Stomach (tissue), 8 donors: ENCODE measurements at regions not wholly inside any gene's neighbourhood (a gene's known extent, or its start where the extent isn't known, plus 50 kb on each side); places are given as distances from the start of the nearest gene placed in this dataset.
A peak's percentile ranks its signal among the peaks of the same experiment; 100 is the strongest.
"Not testable (repeated sequence)": the region's sequence is repeated elsewhere in the genome, so short reads cannot be mapped to it uniquely, and the experiment has no call there.

Source experiments
- DNase-seq, 2 donors: peaks; one replicate each; pipeline versions ENCODE4 v3.0.0 to v3.0.0-alpha.2; 2013 to 2019
- H3K27ac ChIP-seq, 5 donors: fragments of 200-600 bp in 4 of 5; sonication (generic) in 4 of 5; one replicate each; pipeline ENCODE4 v1.5.1; 2013 to 2019; ENCODE audit warnings: mild to moderate bottlenecking in 1 of 5, moderate library complexity in 1 of 5
- H3K27me3 ChIP-seq, 3 donors: fragments of 200-600 bp; sonication (generic); one replicate each; pipeline ENCODE4 v1.5.1; 2017 to 2019; ENCODE audit warnings: mixed run types in 1 of 3
- H3K36me3 ChIP-seq, 4 donors: fragments of 200-600 bp; sonication (generic); 1 replicate in 3 of 4; 2 replicates in 1 of 4; pipeline ENCODE4 v1.5.1; 2016 to 2019
- H3K4me1 ChIP-seq, 4 donors: fragments of 200-600 bp; sonication (generic); one replicate each; pipeline ENCODE4 v1.5.1; 2016 to 2019
- H3K4me3 ChIP-seq, 4 donors: fragments of 200-600 bp; sonication (generic) in 3 of 4; one replicate each; pipeline ENCODE4 v1.5.1; 2016 to 2019; ENCODE audit warnings: mild to moderate bottlenecking in 1 of 4
- H3K9me3 ChIP-seq, 4 donors: fragments of 200-600 bp; sonication (generic); one replicate each; pipeline ENCODE4 v1.5.1; 2016 to 2019
- EP300 ChIP-seq: sonication (generic); formaldehyde crosslinking; IDR thresholded peaks from one replicate; pipeline ENCODE4 v1.6.1; 2017; ENCODE audit warnings: antibody characterized with exemption
- POLR2A ChIP-seq, 4 donors: fragments of 450-650 bp; IDR thresholded peaks; one replicate each; pipeline ENCODE4 v1.6.1; 2016; ENCODE audit warnings: antibody characterized with exemption in 4 of 4, control low read depth in 2 of 4, mild to moderate bottlenecking in 1 of 4, moderate library complexity in 1 of 4
- POLR2AphosphoS5 ChIP-seq, 3 donors: sonication (generic); formaldehyde crosslinking; IDR thresholded peaks; one replicate each; pipeline ENCODE4 v1.6.1; 2016; ENCODE audit warnings: antibody characterized with exemption in 3 of 3
- WGBS, 5 donors: extraction: QIAGEN DNeasy Blood & Tissue Kit in 3 of 5; methylation state at CpG; one replicate each; pipeline versions ENCODE4 v1.1.5 to v1.1.7; 2013 to 2018; 5-methylcytosine and 5-hydroxymethylcytosine counted together
- intact Hi-C: fragments of 100-400 bp; cut with DNase I; formaldehyde crosslinking; loops from one replicate; pipeline ENCODE4 v1.15.1; 2023; ENCODE audit warnings: low total_unique reads
- TF ChIP-seq, protein P1 (sequence below), 7 experiments: fragments of 450-650 bp in 4 of 7; fragments of 200-600 bp in 3 of 7; sonication (generic) in 3 of 7; IDR thresholded peaks; one replicate each; pipeline ENCODE4 v1.5.1; 2016 to 2019; ENCODE audit warnings: antibody characterized with exemption in 7 of 7, control low read depth in 2 of 7, mild to moderate bottlenecking in 1 of 7
- donor health status: healthy with polysubstance abuse.
- donor health status: Bipolar disorder and iron deficiency.
- donor health status: healthy.

DNA sequence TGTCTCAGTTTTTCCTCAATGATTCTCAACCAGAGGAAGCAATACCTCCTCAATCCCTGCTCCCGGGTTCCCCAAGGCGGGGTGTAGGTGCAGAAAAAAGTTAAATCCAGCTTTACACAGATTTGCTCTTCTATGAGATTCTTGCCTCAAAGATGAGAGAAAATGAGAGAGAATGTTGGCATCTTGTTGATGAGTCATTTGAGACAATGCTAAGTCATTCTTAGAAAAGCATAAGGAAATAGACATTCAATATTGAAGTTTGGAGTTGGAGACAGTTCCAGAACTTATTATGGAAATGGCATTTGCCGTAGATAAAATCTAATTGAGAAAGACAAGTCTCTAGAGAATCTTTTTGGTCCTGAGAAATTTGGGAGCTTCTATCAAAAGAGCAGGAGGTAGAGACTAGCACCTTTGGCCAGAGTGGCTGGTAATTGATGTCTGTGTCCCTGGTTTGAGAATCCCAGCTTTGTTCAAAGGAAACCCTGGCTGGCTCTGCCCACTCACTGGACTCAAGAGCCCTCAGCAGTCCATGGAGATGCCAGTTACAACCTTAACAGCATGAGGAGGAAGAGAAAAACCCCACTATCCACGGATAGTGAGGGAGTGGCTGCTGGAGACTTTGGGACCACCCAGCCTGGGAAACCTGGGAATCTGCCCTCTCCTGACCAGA lies 181.2 kb downstream of the FAM124B start:
- H3K27ac ChIP-seq = no peak overlapping the region
- intact Hi-C loops = no loop called here
- no peaks in the 10 kb centered on the region for H3K36me3 ChIP-seq
- no peaks in the 10 kb centered on the region for H3K4me1 ChIP-seq
- H3K9me3 ChIP-seq = no peaks in the 10 kb centered on the region
- peaks cover 0 to 4% (median 0%) of the 10 kb centered on the region in 3 donors for H3K27me3 ChIP-seq
- no peak for DNase-seq
- TF ChIP-seq POLR2AphosphoS5 (IDR thresholded peaks at IDR 0.05) = no peak
- TF ChIP-seq EP300 = no peak
- TF ChIP-seq, protein P1, sequence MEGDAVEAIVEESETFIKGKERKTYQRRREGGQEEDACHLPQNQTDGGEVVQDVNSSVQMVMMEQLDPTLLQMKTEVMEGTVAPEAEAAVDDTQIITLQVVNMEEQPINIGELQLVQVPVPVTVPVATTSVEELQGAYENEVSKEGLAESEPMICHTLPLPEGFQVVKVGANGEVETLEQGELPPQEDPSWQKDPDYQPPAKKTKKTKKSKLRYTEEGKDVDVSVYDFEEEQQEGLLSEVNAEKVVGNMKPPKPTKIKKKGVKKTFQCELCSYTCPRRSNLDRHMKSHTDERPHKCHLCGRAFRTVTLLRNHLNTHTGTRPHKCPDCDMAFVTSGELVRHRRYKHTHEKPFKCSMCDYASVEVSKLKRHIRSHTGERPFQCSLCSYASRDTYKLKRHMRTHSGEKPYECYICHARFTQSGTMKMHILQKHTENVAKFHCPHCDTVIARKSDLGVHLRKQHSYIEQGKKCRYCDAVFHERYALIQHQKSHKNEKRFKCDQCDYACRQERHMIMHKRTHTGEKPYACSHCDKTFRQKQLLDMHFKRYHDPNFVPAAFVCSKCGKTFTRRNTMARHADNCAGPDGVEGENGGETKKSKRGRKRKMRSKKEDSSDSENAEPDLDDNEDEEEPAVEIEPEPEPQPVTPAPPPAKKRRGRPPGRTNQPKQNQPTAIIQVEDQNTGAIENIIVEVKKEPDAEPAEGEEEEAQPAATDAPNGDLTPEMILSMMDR (IDR thresholded peaks at IDR 0.05) = no peak
- no peak for TF ChIP-seq POLR2A (IDR thresholded peaks at IDR 0.05)
- 57 to 71% (median 66%) methylated on average over 4 of the region's 4 CpGs for WGBS, 5 donors
- no peak overlapping the region for H3K4me3 ChIP-seq

DNA sequence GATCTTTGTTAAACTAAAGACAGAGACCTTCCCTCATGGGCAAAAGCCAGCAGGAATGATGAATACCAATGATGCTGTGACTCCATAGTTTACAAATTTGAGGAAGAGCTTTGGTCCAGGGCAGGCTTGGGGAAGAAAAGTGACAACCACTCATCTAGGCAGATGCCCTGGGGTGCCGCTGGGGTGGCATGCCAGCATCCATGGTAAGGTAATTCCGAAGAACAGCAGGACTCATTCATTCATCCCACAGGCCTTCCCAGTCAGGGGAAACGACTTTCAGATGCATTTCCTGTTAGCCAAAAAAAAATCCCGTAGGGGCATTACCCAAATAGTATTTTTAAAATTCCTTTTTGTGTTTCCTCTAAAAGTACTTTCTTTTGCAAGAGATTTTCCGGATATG lies 180.7 kb upstream of the SERPINE2 start:
- intact Hi-C loops = no loop called here
- Histone ChIP-seq H3K9me3 (no peaks in the 10 kb centered on the region), H3K27me3 (peaks cover 0 to 4% (median 0%) of the 10 kb centered on the region in 3 donors), H3K36me3 (no peaks in the 10 kb centered on the region), H3K4me1 (no peaks in the 10 kb centered on the region), H3K27ac (no peak overlapping the region), H3K4me3 (no peak overlapping the region)
- no peak for DNase-seq
- TF ChIP-seq, protein P1 (IDR thresholded peaks at IDR 0.05) = no peak
- TF ChIP-seq POLR2A (IDR thresholded peaks at IDR 0.05) (no peak), POLR2AphosphoS5 (IDR thresholded peaks at IDR 0.05) (no peak), EP300 (no peak)
- WGBS, 5 donors = 71 to 89% (median 86%) methylated on average over 5 of the region's 5 CpGs

DNA sequence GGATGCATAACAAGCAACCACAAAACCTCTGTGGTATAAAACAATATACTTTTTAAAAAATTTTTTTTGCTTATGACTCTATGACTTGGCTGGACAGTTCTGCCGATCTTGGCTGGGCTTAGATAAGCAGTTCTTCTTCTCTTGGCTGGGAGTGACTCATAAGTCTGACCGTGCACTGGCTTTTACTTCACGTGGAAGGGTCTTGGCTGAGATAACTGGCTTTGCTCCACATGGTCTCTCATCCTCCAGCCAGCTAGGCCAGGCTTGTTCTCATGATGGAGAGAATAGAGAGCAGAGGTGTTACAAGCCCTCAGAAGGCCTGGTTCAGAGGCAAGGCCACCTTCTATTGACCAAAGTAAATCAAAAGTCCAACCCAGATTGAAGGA lies 178.9 kb upstream of the SERPINE2 start:
- Histone ChIP-seq H3K36me3 (no peaks in the 10 kb centered on the region), H3K27ac (no peak overlapping the region), H3K27me3 (peaks cover 0 to 4% (median 0%) of the 10 kb centered on the region in 3 donors), H3K4me3 (no peak overlapping the region), H3K4me1 (no peaks in the 10 kb centered on the region), H3K9me3 (no peaks in the 10 kb centered on the region)
- WGBS, 5 donors = 33 to 67% (median 40%) methylated on average over 3 of the region's 3 CpGs
- peak in 1 of 2 donors; percentile 65 for DNase-seq
- TF ChIP-seq EP300 (no peak), POLR2AphosphoS5 (IDR thresholded peaks at IDR 0.05) (no peak), POLR2A (IDR thresholded peaks at IDR 0.05) (no peak)
- TF ChIP-seq, protein P1 (IDR thresholded peaks at IDR 0.05) = no peak
- intact Hi-C loops = no loop called here

DNA sequence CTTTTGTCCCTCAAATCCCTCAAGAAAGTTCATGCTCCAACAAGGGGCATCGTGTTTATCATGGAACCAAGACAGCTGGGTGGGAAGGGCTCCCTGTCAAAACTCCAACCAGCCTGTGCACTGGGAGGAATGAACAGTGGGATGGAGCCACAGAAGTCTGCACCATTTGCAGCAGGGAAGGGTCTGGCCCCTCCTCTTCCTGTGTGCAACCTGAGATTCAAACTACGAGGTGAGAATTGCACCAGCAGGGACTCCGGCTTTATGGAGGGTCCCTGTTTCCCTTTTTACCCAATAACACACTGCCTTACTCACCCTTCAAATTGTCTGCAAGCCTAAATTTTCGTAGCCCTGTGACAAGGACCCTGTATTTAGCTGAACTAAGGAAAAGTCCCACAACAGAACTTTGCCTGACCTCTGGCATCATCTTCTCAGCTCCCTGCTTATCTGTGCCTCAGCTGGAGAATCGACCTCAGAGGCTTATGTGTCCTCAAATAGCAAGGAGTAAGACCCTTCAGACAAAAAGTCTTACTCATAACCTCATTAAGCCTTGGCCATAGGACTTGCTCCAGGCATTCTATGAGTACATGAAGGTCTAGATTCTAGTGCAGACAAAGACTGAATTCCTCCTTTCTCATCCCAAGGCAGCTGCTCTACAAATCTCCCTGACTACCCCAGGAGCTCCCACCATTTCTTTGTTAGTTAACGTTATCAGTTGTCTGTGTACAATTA lies 178.3 kb upstream of the SERPINE2 start:
- Histone ChIP-seq H3K9me3 (no peaks in the 10 kb centered on the region), H3K4me1 (no peaks in the 10 kb centered on the region), H3K27ac (no peak overlapping the region), H3K36me3 (no peaks in the 10 kb centered on the region), H3K27me3 (peaks cover 0 to 4% (median 0%) of the 10 kb centered on the region in 3 donors), H3K4me3 (no peak overlapping the region)
- intact Hi-C loops = no loop called here
- 54 to 76% (median 66%) methylated on average over 6 of the region's 6 CpGs for WGBS, 5 donors
- TF ChIP-seq EP300 (no peak), POLR2AphosphoS5 (IDR thresholded peaks at IDR 0.05) (no peak)
- no peak for DNase-seq

DNA sequence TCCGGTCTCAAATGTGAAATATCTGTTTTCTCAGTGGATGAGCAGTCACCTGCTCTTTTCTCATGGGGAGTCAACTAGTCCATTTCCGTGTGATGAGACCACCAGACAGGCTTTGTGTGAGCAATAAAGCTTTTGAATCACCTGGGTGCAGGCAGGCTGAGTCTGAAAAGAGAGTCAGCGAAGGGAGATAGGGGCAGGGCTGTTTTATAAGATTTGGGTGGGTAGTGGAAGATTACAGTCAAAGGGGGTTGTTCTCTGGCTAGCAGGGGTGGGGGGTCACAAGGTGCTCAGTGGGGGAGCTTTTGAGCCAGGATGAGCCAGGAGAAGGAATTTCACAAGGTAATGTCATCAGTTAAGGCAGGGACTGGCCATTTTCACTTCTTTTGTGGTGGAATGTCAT lies 176.5 kb upstream of the SERPINE2 start:
- intact Hi-C loops, H3K4me3 ChIP-seq, H3K27me3 ChIP-seq, DNase-seq, H3K27ac ChIP-seq, H3K9me3 ChIP-seq, H3K4me1 ChIP-seq, H3K36me3 ChIP-seq: not testable (repeated sequence)
- 85 to 95% (median 90%) methylated on average over 3 of the region's 3 CpGs for WGBS, 5 donors
